H1 (cell line): ENCODE measurements at regions not wholly inside any gene's neighbourhood (a gene's known extent, or its start where the extent isn't known, plus 50 kb on each side); places are given as distances from the start of the nearest gene placed in this dataset.

ENCODE experiments used
- RAD21 ChIP-seq, 2 experiments: IDR thresholded peaks in 1 of 2; conservative IDR thresholded peaks in 1 of 2; 2 replicates each; pipeline ENCODE4 v1.6.1; 2011; ENCODE audit warnings: low read depth in 2 of 2, low read length in 2 of 2, improper control_type of control experiment in 1 of 2, inconsistent platforms in 1 of 2, mild to moderate bottlenecking in 1 of 2, moderate library complexity in 1 of 2

- no peak for TF ChIP-seq RAD21 (IDR thresholded peaks at IDR 0.05 in 1 of 2, conservative IDR thresholded peaks at IDR 0.05 in 1 of 2; ENCODE audit: low read depth in 2 of 2, low read length in 2 of 2)
Observed at GRCh38 chr6:37575221-37575620, 75.5 kb upstream of the CCDC167 start (continued).
